HEK293 (cell line): ENCODE measurements at regions not wholly inside any gene's neighbourhood (a gene's known extent, or its start where the extent isn't known, plus 50 kb on each side); places are given as distances from the start of the nearest gene placed in this dataset.

ENCODE experiments used
- CTCF ChIA-PET: fragments of 350-600 bp; formaldehyde crosslinking; extraction: SDS; loops from one replicate; lab custom pipeline; 2021; ENCODE audit warnings: antibody characterized with exemption; lab: Yijun Ruan, JAX
- POLR2A ChIA-PET: fragments of 300-600 bp; formaldehyde crosslinking; extraction: SDS; loops from one replicate; lab custom pipeline; 2020; ENCODE audit warnings: antibody characterized with exemption, inconsistent platforms; lab: Yijun Ruan, JAX
- H3K27ac ChIP-seq: fragments of 200-500 bp; sonication (Bioruptor generic); 2 replicates; pipeline ENCODE4 v1.5.1; 2014; ENCODE audit warnings: low read depth, low read length, control low read depth, inconsistent platforms; ENCODE audit errors: extremely low read depth
- H3K36me3 ChIP-seq, 2 experiments: fragments of 200-500 bp in 1 of 2; sonication (Bioruptor generic) in 1 of 2; 1 replicate in 1 of 2; 2 replicates in 1 of 2; pipeline ENCODE4 v1.5.1; 2014 to 2017; ENCODE audit warnings: inconsistent platforms in 2 of 2, low read length in 2 of 2; ENCODE audit not compliant: control insufficient read depth in 2 of 2, insufficient read depth in 1 of 2
- H3K4me1 ChIP-seq: fragments of 200-500 bp; sonication (Bioruptor generic); 2 replicates; pipeline ENCODE4 v1.5.1; 2014; ENCODE audit warnings: mild to moderate bottlenecking, low read length, inconsistent platforms; ENCODE audit not compliant: control insufficient read depth, insufficient read depth
- H3K4me3 ChIP-seq: 2 replicates; pipeline ENCODE4 v1.5.1; 2011; ENCODE audit warnings: low read depth, mild to moderate bottlenecking, control low read depth, low read length, moderate library complexity
- H3K9me3 ChIP-seq: fragments of 200-500 bp; sonication (Bioruptor generic); 2 replicates; pipeline ENCODE4 v1.5.1; 2014; ENCODE audit warnings: low read depth, low read length, inconsistent platforms; ENCODE audit not compliant: control insufficient read depth, insufficient read depth
- GLIS1 ChIP-seq: fragments of 450-650 bp; formaldehyde crosslinking; IDR thresholded peaks from 2 replicates; pipeline ENCODE4 v1.5.1; 2016; ENCODE audit warnings: missing biosample characterization, missing genetic modification characterization
- KLF1 ChIP-seq: fragments of 450-650 bp; formaldehyde crosslinking; IDR thresholded peaks from 2 replicates; pipeline ENCODE4 v1.5.1; 2016; ENCODE audit warnings: missing biosample characterization, missing genetic modification characterization
- SCRT1 ChIP-seq: fragments of 450-650 bp; formaldehyde crosslinking; IDR thresholded peaks from 2 replicates; pipeline ENCODE4 v1.5.1; 2016; ENCODE audit warnings: missing biosample characterization, missing genetic modification characterization, borderline replicate concordance
- SP3 ChIP-seq: fragments of 450-650 bp; formaldehyde crosslinking; IDR thresholded peaks from 2 replicates; pipeline ENCODE4 v1.5.1; 2016; ENCODE audit warnings: missing biosample characterization, missing genetic modification characterization
- ZBTB17 ChIP-seq: fragments of 450-650 bp; formaldehyde crosslinking; IDR thresholded peaks from 2 replicates; pipeline ENCODE4 v1.5.1; 2016; ENCODE audit warnings: missing biosample characterization, missing genetic modification characterization
- ZNF112 ChIP-seq: fragments of 450-650 bp; formaldehyde crosslinking; IDR thresholded peaks from 2 replicates; pipeline ENCODE4 v1.5.0; 2017; ENCODE audit warnings: missing biosample characterization, missing genetic modification characterization
- ZNF292 ChIP-seq: fragments of 450-650 bp; formaldehyde crosslinking; IDR thresholded peaks from 2 replicates; pipeline ENCODE4 v1.5.1; 2016; ENCODE audit warnings: low read depth, missing biosample characterization, missing genetic modification characterization, borderline replicate concordance
- ZNF335 ChIP-seq: fragments of 450-650 bp; formaldehyde crosslinking; conservative IDR thresholded peaks from 2 replicates; pipeline ENCODE4 v1.5.1; 2016; ENCODE audit warnings: missing biosample characterization, missing genetic modification characterization
- ZNF341 ChIP-seq: fragments of 450-650 bp; formaldehyde crosslinking; IDR thresholded peaks from 2 replicates; pipeline ENCODE4; 2016; ENCODE audit warnings: low read depth, missing biosample characterization, missing genetic modification characterization
- ZNF544 ChIP-seq: fragments of 450-650 bp; formaldehyde crosslinking; IDR thresholded peaks from 2 replicates; pipeline ENCODE4 v1.5.0; 2017; ENCODE audit warnings: missing biosample characterization, missing genetic modification characterization
- ZNF561 ChIP-seq: fragments of 450-650 bp; IDR thresholded peaks from 2 replicates; pipeline ENCODE4 v1.5.1; 2018; ENCODE audit warnings: missing biosample characterization, missing genetic modification characterization, borderline replicate concordance
- TF ChIP-seq, protein P1 (sequence below): fragments of 450-650 bp; formaldehyde crosslinking; IDR thresholded peaks from 2 replicates; pipeline ENCODE4 v1.5.1; 2016; ENCODE audit warnings: missing biosample characterization, missing genetic modification characterization
- TF ChIP-seq, protein P2 (sequence below): fragments of 450-650 bp; formaldehyde crosslinking; conservative IDR thresholded peaks from 2 replicates; pipeline ENCODE4 v1.5.1; 2016; ENCODE audit warnings: low read depth, missing biosample characterization, missing genetic modification characterization
- TF ChIP-seq, protein P3 (sequence below): fragments of 450-650 bp; formaldehyde crosslinking; IDR thresholded peaks from 2 replicates; pipeline ENCODE4 v1.5.1; 2017; ENCODE audit warnings: missing biosample characterization, missing genetic modification characterization
- TF ChIP-seq, protein P4 (sequence below): fragments of 450-650 bp; IDR thresholded peaks from 2 replicates; pipeline ENCODE4 v1.5.1; 2018; ENCODE audit warnings: missing biosample characterization, mild to moderate bottlenecking, missing genetic modification characterization
- TF ChIP-seq, protein P5 (sequence below): fragments of 450-650 bp; formaldehyde crosslinking; IDR thresholded peaks from 2 replicates; pipeline ENCODE4 v1.5.1; 2016; ENCODE audit warnings: missing biosample characterization, missing genetic modification characterization
- TF ChIP-seq, protein P6 (sequence below): fragments of 450-650 bp; formaldehyde crosslinking; IDR thresholded peaks from 2 replicates; pipeline ENCODE4 v1.5.1; 2016; ENCODE audit warnings: missing biosample characterization, missing genetic modification characterization

DNA sequence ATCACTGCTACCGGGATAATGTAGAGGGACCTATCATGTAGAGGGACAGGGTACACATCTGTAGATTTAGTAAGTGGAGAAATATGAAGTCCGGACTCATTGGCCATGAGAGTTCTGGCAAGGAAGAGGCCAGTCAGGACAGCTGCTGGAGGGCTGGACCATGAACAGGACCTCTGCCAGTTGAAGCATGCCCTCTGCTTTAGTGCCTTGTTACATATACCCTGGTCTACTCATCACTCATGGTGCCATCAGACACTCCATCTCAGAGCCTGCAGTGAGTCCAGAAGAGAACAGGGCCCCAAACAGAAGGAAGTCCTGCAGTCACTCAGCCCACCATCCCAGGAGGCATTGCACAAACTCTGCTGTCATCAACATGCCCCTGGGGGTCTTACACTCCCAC is 54.7 kb upstream of the CA12 start:
- H3K4me3 ChIP-seq, result no peak overlapping the region
- no peaks in the 10 kb centered on the region for H3K9me3 ChIP-seq
- POLR2A ChIA-PET, result interaction anchor here (1.3 kb wide), 1 partner anchor 29 kb away, joined by 3 read pairs; no protein-coding TSS in a partner anchor
- peak overlapping the region; percentile 71; the same call in 1 of the 2 replicates for H3K27ac ChIP-seq
- peaks cover 12% of the 10 kb centered on the region for H3K4me1 ChIP-seq
- TF ChIP-seq ZNF335 (tag by site-specific recombination), result 0 out of 2 replicates have a peak, but pooled peaks have one; percentile 3
- no peak for TF ChIP-seq KLF1
- TF ChIP-seq, all 188 proteins: peak for 1
- H3K36me3 ChIP-seq, result no peaks in the 10 kb centered on the region
- CTCF ChIA-PET, result interaction anchor here (0.8 kb wide), 1 partner anchor 51 kb away, joined by 3 read pairs; no protein-coding TSS in a partner anchor

DNA sequence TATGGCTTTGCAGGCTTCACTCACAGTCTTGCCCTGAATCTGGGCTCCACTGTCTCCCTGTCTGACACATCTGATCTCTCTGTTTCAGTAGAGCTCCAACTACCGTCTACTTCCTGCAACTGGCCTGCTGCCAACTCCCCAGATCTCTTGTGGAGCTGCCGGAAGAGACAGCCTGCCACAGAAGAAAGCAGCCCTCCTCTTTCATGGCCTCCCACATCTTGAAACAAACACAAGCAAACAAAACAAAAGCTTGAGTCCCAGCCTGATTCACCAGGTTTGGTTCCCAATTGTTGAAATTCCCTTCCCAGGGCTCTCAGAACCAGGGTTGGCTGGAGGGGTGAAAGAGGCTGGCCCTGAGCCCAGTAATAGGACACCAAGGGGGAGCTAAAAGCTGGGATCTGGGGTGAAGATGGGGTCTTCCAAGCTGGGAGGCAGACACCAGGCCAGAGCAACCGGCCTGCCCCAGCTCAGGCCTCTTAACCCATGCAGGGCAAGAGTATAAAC is 55.3 kb upstream of the CA12 start:
- Histone ChIP-seq H3K4me3 (no peak overlapping the region), H3K27ac (peak overlapping the region; percentile 71), H3K36me3 (no peaks in the 10 kb centered on the region), H3K4me1 (peaks cover 12% of the 10 kb centered on the region), H3K9me3 (no peaks in the 10 kb centered on the region)
- CTCF ChIA-PET, result interaction anchor here (0.6 to 1.3 kb wide), 5 partner anchors 9 to 174 kb away, joined by 3 to 5 read pairs (median 3); no protein-coding TSS in a partner anchor
- POLR2A ChIA-PET, result interaction anchor here (0.7 to 1.3 kb wide), 3 partner anchors 26 to 68 kb away, joined by 3 read pairs; no protein-coding TSS in a partner anchor
- TF ChIP-seq ZNF335 (tag by site-specific recombination) (0 out of 2 replicates have a peak, but pooled peaks have one; percentile 30), GLIS1 (tag by site-specific recombination) (peak; percentile 34; the same call in 1 of the 2 replicates), SCRT1 (tag by site-specific recombination) (no peak), SP3 (tag by site-specific recombination) (no peak), ZNF341 (tag by site-specific recombination) (0 out of 2 replicates have a peak, but pooled peaks have one; percentile 12), ZNF561 (tag by site-specific recombination) (0 out of 2 replicates have a peak, but pooled peaks have one; percentile 36), ZNF112 (tag by site-specific recombination) (0 out of 2 replicates have a peak, but pooled peaks have one; percentile 37), ZNF544 (tag by site-specific recombination) (peak; percentile 76; the same call in 1 of the 2 replicates), ZNF292 (tag by site-specific recombination) (no peak), ZBTB17 (tag by site-specific recombination) (peak; percentile 97)
- TF ChIP-seq, protein P1, sequence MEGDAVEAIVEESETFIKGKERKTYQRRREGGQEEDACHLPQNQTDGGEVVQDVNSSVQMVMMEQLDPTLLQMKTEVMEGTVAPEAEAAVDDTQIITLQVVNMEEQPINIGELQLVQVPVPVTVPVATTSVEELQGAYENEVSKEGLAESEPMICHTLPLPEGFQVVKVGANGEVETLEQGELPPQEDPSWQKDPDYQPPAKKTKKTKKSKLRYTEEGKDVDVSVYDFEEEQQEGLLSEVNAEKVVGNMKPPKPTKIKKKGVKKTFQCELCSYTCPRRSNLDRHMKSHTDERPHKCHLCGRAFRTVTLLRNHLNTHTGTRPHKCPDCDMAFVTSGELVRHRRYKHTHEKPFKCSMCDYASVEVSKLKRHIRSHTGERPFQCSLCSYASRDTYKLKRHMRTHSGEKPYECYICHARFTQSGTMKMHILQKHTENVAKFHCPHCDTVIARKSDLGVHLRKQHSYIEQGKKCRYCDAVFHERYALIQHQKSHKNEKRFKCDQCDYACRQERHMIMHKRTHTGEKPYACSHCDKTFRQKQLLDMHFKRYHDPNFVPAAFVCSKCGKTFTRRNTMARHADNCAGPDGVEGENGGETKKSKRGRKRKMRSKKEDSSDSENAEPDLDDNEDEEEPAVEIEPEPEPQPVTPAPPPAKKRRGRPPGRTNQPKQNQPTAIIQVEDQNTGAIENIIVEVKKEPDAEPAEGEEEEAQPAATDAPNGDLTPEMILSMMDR (tag by site-specific recombination), result peak; percentile 56
- TF ChIP-seq, protein P2, sequence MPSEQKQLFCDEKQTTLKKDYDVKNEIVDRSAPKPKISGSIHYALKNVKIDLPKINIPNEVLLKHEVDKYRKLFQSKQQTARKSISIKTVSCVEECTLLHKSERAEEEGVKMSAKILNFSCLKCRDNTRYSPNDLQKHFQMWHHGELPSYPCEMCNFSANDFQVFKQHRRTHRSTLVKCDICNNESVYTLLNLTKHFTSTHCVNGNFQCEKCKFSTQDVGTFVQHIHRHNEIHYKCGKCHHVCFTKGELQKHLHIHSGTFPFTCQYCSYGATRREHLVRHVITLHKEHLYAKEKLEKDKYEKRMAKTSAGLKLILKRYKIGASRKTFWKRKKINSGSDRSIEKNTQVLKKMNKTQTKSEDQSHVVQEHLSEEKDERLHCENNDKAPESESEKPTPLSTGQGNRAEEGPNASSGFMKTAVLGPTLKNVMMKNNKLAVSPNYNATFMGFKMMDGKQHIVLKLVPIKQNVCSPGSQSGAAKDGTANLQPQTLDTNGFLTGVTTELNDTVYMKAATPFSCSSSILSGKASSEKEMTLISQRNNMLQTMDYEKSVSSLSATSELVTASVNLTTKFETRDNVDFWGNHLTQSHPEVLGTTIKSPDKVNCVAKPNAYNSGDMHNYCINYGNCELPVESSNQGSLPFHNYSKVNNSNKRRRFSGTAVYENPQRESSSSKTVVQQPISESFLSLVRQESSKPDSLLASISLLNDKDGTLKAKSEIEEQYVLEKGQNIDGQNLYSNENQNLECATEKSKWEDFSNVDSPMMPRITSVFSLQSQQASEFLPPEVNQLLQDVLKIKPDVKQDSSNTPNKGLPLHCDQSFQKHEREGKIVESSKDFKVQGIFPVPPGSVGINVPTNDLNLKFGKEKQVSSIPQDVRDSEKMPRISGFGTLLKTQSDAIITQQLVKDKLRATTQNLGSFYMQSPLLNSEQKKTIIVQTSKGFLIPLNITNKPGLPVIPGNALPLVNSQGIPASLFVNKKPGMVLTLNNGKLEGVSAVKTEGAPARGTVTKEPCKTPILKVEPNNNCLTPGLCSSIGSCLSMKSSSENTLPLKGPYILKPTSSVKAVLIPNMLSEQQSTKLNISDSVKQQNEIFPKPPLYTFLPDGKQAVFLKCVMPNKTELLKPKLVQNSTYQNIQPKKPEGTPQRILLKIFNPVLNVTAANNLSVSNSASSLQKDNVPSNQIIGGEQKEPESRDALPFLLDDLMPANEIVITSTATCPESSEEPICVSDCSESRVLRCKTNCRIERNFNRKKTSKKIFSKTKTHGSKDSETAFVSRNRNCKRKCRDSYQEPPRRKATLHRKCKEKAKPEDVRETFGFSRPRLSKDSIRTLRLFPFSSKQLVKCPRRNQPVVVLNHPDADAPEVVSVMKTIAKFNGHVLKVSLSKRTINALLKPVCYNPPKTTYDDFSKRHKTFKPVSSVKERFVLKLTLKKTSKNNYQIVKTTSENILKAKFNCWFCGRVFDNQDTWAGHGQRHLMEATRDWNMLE (tag by site-specific recombination), result 0 out of 2 replicates have a peak, but pooled peaks have one; percentile 15
- TF ChIP-seq, protein P3, sequence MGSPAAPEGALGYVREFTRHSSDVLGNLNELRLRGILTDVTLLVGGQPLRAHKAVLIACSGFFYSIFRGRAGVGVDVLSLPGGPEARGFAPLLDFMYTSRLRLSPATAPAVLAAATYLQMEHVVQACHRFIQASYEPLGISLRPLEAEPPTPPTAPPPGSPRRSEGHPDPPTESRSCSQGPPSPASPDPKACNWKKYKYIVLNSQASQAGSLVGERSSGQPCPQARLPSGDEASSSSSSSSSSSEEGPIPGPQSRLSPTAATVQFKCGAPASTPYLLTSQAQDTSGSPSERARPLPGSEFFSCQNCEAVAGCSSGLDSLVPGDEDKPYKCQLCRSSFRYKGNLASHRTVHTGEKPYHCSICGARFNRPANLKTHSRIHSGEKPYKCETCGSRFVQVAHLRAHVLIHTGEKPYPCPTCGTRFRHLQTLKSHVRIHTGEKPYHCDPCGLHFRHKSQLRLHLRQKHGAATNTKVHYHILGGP, result 0 out of 2 replicates have a peak, but pooled peaks have one; percentile 11
- TF ChIP-seq, protein P4, sequence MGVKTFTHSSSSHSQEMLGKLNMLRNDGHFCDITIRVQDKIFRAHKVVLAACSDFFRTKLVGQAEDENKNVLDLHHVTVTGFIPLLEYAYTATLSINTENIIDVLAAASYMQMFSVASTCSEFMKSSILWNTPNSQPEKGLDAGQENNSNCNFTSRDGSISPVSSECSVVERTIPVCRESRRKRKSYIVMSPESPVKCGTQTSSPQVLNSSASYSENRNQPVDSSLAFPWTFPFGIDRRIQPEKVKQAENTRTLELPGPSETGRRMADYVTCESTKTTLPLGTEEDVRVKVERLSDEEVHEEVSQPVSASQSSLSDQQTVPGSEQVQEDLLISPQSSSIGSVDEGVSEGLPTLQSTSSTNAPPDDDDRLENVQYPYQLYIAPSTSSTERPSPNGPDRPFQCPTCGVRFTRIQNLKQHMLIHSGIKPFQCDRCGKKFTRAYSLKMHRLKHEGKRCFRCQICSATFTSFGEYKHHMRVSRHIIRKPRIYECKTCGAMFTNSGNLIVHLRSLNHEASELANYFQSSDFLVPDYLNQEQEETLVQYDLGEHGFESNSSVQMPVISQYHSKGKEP, result peak; percentile 61
- TF ChIP-seq, protein P5, sequence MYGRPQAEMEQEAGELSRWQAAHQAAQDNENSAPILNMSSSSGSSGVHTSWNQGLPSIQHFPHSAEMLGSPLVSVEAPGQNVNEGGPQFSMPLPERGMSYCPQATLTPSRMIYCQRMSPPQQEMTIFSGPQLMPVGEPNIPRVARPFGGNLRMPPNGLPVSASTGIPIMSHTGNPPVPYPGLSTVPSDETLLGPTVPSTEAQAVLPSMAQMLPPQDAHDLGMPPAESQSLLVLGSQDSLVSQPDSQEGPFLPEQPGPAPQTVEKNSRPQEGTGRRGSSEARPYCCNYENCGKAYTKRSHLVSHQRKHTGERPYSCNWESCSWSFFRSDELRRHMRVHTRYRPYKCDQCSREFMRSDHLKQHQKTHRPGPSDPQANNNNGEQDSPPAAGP, result no peak
- TF ChIP-seq, protein P6, sequence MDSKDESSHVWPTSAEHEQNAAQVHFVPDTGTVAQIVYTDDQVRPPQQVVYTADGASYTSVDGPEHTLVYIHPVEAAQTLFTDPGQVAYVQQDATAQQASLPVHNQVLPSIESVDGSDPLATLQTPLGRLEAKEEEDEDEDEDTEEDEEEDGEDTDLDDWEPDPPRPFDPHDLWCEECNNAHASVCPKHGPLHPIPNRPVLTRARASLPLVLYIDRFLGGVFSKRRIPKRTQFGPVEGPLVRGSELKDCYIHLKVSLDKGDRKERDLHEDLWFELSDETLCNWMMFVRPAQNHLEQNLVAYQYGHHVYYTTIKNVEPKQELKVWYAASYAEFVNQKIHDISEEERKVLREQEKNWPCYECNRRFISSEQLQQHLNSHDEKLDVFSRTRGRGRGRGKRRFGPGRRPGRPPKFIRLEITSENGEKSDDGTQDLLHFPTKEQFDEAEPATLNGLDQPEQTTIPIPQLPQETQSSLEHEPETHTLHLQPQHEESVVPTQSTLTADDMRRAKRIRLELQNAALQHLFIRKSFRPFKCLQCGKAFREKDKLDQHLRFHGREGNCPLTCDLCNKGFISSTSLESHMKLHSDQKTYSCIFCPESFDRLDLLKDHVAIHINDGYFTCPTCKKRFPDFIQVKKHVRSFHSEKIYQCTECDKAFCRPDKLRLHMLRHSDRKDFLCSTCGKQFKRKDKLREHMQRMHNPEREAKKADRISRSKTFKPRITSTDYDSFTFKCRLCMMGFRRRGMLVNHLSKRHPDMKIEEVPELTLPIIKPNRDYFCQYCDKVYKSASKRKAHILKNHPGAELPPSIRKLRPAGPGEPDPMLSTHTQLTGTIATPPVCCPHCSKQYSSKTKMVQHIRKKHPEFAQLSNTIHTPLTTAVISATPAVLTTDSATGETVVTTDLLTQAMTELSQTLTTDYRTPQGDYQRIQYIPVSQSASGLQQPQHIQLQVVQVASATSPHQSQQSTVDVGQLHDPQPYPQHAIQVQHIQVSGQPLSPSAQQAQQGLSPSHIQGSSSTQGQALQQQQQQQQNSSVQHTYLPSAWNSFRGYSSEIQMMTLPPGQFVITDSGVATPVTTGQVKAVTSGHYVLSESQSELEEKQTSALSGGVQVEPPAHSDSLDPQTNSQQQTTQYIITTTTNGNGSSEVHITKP (tag by site-specific recombination), result 0 out of 2 replicates have a peak, but pooled peaks have one; percentile 28
